ENCODE measurements at regions not wholly inside any gene's neighbourhood (a gene's known extent, or its start where the extent isn't known, plus 50 kb on each side); places are given as distances from the start of the nearest gene placed in this dataset.

DNA sequence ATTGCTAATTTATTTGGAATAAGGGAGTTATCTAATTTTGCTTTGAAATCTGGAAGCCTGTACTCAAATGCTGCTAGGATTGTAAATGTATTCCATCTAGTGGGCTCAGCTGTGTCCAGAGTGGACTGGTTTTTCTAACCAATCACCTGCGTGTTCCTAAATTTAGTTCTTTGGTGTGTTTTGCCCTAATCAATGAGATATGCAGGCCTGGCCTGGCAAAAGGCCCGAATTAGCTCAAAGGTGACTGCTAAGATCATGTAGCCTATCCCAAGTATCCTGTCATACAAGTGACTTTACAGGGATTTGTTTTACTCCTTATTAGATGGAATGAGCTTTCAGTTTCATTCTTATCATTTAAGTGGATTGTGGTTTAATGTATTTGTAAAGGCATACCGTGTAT, 51.3 kb upstream of the ARMC2 start:
- Histone ChIP-seq H3K27ac (no peak overlapping the region), H3K9ac (no peak overlapping the region), H3K27me3 (no peaks in the 10 kb centered on the region), H2AFZ (replicated peaks) (no peak overlapping the region), H3K4me2 (no peak overlapping the region), H3K4me1 (peaks cover 14% of the 10 kb centered on the region), H3F3A (ENCODE audit: low read depth) (no peaks in the 10 kb centered on the region), H4K20me1 (ENCODE audit: low read depth) (no peaks in the 10 kb centered on the region), H3K9me3 (ENCODE audit: low read depth) (no peaks in the 10 kb centered on the region), H3K4me3 (no peak overlapping the region), H3K36me3 (no peaks in the 10 kb centered on the region), H3K79me2 (ENCODE audit: low read depth) (no peaks in the 10 kb centered on the region)
- Mint-ChIP-seq H3K27me3 (ENCODE audit: insufficient read depth, low read depth) (no peaks in the 10 kb centered on the region), H3K27ac (peak overlapping the region; percentile 32), H3K4me1 (peaks cover 34% of the 10 kb centered on the region), H3K4me3 (no peak overlapping the region), H3K9me3 (no peaks in the 10 kb centered on the region), H3K36me3 (no peaks in the 10 kb centered on the region)
- no peak for DNase-seq (ENCODE audit: low spot score)
- TF ChIP-seq EZH2 (IDR thresholded peaks at IDR 0.05) (no peak), CTCF (IDR thresholded peaks at IDR 0.05) (no peak), EZH2phosphoT487 (IDR thresholded peaks at IDR 0.05) (no peak)

- TF ChIP-seq CTCF (IDR thresholded peaks at IDR 0.05) (no peak), EZH2 (IDR thresholded peaks at IDR 0.05) (no peak), EZH2phosphoT487 (IDR thresholded peaks at IDR 0.05) (no peak)
- Histone ChIP-seq H3K36me3 (no peaks in the 10 kb centered on the region), H3K27ac (no peak overlapping the region), H3K4me2 (no peak overlapping the region), H2AFZ (replicated peaks) (peak overlapping the region; percentile 88), H3F3A (ENCODE audit: low read depth) (no peaks in the 10 kb centered on the region), H3K4me3 (no peak overlapping the region), H4K20me1 (ENCODE audit: low read depth) (no peaks in the 10 kb centered on the region), H3K79me2 (ENCODE audit: low read depth) (no peaks in the 10 kb centered on the region), H3K9ac (no peak overlapping the region), H3K27me3 (no peaks in the 10 kb centered on the region), H3K9me3 (ENCODE audit: low read depth) (no peaks in the 10 kb centered on the region), H3K4me1 (peaks cover 14% of the 10 kb centered on the region)
- Mint-ChIP-seq H3K27ac (peak overlapping the region; percentile 85), H3K9me3 (no peaks in the 10 kb centered on the region), H3K4me3 (no peak overlapping the region), H3K27me3 (ENCODE audit: insufficient read depth, low read depth) (no peaks in the 10 kb centered on the region), H3K36me3 (no peaks in the 10 kb centered on the region), H3K4me1 (peaks cover 35% of the 10 kb centered on the region)
- no peak for DNase-seq (ENCODE audit: low spot score)
Measured at GRCh38 chr6:108797951-108798669, 50.1 kb upstream of the ARMC2 start.

Data from neural progenitor cell (in vitro differentiated cells).